Suprapubic skin (tissue), 3 donors: ENCODE measurements at regions not wholly inside any gene's neighbourhood (a gene's known extent, or its start where the extent isn't known, plus 50 kb on each side); places are given as distances from the start of the nearest gene placed in this dataset.

Experiments
- EP300 ChIP-seq: sonication (generic); formaldehyde crosslinking; IDR thresholded peaks from one replicate; pipeline ENCODE4 v1.6.1; 2017; ENCODE audit warnings: antibody characterized with exemption
- POLR2A ChIP-seq, 2 donors: fragments of 450-650 bp; IDR thresholded peaks; one replicate each; pipeline ENCODE4 v1.6.1; 2017; ENCODE audit warnings: antibody characterized with exemption in 2 of 2, mild to moderate bottlenecking in 2 of 2, moderate library complexity in 2 of 2
- TF ChIP-seq, protein P1 (sequence below), 2 donors: fragments of 200-600 bp in 1 of 2; fragments of 450-650 bp in 1 of 2; sonication (generic) in 1 of 2; IDR thresholded peaks; one replicate each; pipeline ENCODE4 v1.5.1; 2016 to 2019; ENCODE audit warnings: antibody characterized with exemption in 2 of 2, mild to moderate bottlenecking in 1 of 2, moderate library complexity in 1 of 2

DNA sequence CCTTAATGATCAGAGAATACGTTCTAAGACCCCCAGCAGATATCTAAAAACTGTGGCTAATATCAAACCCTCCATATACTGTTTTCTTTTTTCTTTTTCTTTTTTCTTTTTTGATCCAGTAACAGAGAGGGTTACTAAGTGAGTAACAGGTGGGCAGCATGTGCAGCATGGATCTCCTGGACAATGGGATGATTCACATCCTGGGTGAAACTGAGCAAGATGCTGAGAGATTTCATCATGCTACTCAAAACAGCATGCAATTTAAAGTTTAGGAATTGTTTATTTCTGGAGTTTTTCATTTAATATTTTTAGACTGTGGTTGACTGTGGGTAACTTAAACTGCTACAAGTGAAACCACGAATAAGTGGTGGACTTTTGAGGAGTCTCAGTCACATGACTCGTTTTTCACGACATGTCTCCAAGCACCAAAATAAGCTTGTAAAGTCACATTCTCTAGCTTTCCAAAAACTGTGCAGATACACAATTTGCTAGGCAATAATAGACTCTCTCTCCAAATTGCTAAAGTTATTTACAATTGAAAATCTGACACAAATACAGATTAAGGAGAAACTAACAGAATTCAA, 716.2 kb downstream of the NXPH1 start:
- TF ChIP-seq EP300: no peak
- TF ChIP-seq, protein P1, sequence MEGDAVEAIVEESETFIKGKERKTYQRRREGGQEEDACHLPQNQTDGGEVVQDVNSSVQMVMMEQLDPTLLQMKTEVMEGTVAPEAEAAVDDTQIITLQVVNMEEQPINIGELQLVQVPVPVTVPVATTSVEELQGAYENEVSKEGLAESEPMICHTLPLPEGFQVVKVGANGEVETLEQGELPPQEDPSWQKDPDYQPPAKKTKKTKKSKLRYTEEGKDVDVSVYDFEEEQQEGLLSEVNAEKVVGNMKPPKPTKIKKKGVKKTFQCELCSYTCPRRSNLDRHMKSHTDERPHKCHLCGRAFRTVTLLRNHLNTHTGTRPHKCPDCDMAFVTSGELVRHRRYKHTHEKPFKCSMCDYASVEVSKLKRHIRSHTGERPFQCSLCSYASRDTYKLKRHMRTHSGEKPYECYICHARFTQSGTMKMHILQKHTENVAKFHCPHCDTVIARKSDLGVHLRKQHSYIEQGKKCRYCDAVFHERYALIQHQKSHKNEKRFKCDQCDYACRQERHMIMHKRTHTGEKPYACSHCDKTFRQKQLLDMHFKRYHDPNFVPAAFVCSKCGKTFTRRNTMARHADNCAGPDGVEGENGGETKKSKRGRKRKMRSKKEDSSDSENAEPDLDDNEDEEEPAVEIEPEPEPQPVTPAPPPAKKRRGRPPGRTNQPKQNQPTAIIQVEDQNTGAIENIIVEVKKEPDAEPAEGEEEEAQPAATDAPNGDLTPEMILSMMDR (IDR thresholded peaks at IDR 0.05): no peak
- no peak for TF ChIP-seq POLR2A (IDR thresholded peaks at IDR 0.05)
